Caco-2 (cell line): ENCODE measurements at regions not wholly inside any gene's neighbourhood (a gene's known extent, or its start where the extent isn't known, plus 50 kb on each side); places are given as distances from the start of the nearest gene placed in this dataset.

Experiments used
- BruUV-seq: library from RNA; stranded (reverse); fragments of 400-500 nt; replicated peaks from 2 replicates; lab custom pipeline; 2021; lab: Mats Ljungman, UMichigan
- CTCF ChIA-PET: fragments of 300-600 bp; sonication (Branson Sonifier 250); formaldehyde crosslinking; loops from one replicate; lab custom pipeline; 2022; ENCODE audit warnings: antibody characterized with exemption; lab: Charles Lee
- POLR2A ChIA-PET: fragments of 300-600 bp; sonication (Branson Sonifier 250); formaldehyde crosslinking; loops from one replicate; lab custom pipeline; 2022; ENCODE audit warnings: antibody characterized with exemption; lab: Charles Lee
- DNase-seq, 2 experiments: peaks; one replicate each; pipeline versions ENCODE4 v3.0.0 to v3.0.0-alpha.2; 2020 to 2022
- H3K27me3 ChIP-seq: replicated peaks from 2 replicates; pipeline ENCODE4 v1.6.0; 2011; ENCODE audit warnings: low read length; ENCODE audit not compliant: control insufficient read depth, insufficient read depth
- H3K36me3 ChIP-seq: 2 replicates; pipeline ENCODE4 v1.5.1; 2011; ENCODE audit warnings: low read length; ENCODE audit not compliant: control insufficient read depth, insufficient read depth
- H3K4me1 ChIP-seq: fragments of 250-450 bp; sonication (Bioruptor Pico); 2 replicates; pipeline ENCODE4 v1.5.1; 2020; ENCODE audit warnings: mild to moderate bottlenecking
- H3K4me3 ChIP-seq: 2 replicates; pipeline ENCODE4 v1.5.1; 2011; ENCODE audit warnings: low read depth, mild to moderate bottlenecking, control low read depth, low read length
- H3K9me3 ChIP-seq: fragments of 250-450 bp; sonication (Bioruptor Pico); 2 replicates; pipeline ENCODE4 v1.5.1; 2020; ENCODE audit warnings: mild to moderate bottlenecking, moderate library complexity
- H3K27ac Mint-ChIP-seq: one replicate; pipeline ENCODE4 v1.8.0; 2022; ENCODE audit warnings: mixed read lengths; ENCODE audit not compliant: unreplicated experiment
- H3K27me3 Mint-ChIP-seq: one replicate; pipeline ENCODE4 v1.8.0; 2022; ENCODE audit warnings: mixed read lengths; ENCODE audit not compliant: insufficient read depth, unreplicated experiment
- H3K36me3 Mint-ChIP-seq: one replicate; pipeline ENCODE4 v1.8.0; 2022; ENCODE audit warnings: mild to moderate bottlenecking, mixed read lengths; ENCODE audit not compliant: insufficient read depth, unreplicated experiment
- H3K4me1 Mint-ChIP-seq: one replicate; pipeline ENCODE4 v1.8.0; 2022; ENCODE audit warnings: low read depth, mixed read lengths; ENCODE audit not compliant: unreplicated experiment
- H3K4me3 Mint-ChIP-seq: one replicate; pipeline ENCODE4 v1.8.0; 2022; ENCODE audit warnings: mild to moderate bottlenecking, moderate library complexity, mixed read lengths; ENCODE audit not compliant: unreplicated experiment
- H3K9me3 Mint-ChIP-seq: one replicate; pipeline ENCODE4 v1.8.0; 2022; ENCODE audit warnings: mixed read lengths; ENCODE audit not compliant: unreplicated experiment
- intact Hi-C: fragments of 100-400 bp; cut with micrococcal nuclease; formaldehyde crosslinking; loops from one replicate; pipeline ENCODE4 v1.10.0; 2022; ENCODE audit not compliant: unreplicated experiment
- TF ChIP-seq, protein P1 (sequence below), 2 experiments: fragments of 200-600 bp in 1 of 2; IDR thresholded peaks; 1 replicate in 1 of 2; 2 replicates in 1 of 2; pipeline versions ENCODE4 v1.5.1 to v1.8.0; 2011 to 2022; ENCODE audit warnings: antibody characterized with exemption in 1 of 2, control low read depth in 1 of 2, inconsistent platforms in 1 of 2, low read depth in 1 of 2, low read length in 1 of 2, mild to moderate bottlenecking in 1 of 2, moderate library complexity in 1 of 2; ENCODE audit not compliant: insufficient read depth in 1 of 2, severe bottlenecking in 1 of 2, unreplicated experiment in 1 of 2

DNA sequence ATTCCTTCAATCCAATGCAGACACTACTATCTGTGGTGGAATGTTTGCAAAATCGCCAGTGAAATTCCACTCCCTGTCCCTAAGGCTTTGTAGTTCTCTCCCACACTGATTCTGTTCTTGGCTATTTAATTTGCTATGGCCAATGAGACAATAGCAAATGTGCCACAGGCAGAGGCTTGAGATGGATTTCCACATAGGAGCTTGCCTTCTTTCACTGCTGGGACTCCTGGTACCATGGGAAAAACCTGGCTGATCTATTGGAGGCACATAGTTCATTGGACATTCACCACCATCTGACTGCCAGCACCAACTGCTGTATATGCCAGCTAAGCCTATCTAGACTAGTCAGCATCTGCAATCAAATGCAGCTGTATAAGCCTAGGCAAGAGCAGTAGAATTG lies 103.8 kb downstream of the NR1D2 start:
- Mint-ChIP-seq H3K9me3 (no peaks in the 10 kb centered on the region), H3K27me3 (no peaks in the 10 kb centered on the region), H3K4me1 (peaks cover 7% of the 10 kb centered on the region), H3K36me3 (no peaks in the 10 kb centered on the region), H3K4me3 (no peak overlapping the region), H3K27ac (no peak overlapping the region)
- BruUV-seq, result no TSS peak
- H3K4me1 ChIP-seq, result no peaks in the 10 kb centered on the region
- ChIA-PET CTCF (no interaction called here), POLR2A (no interaction called here)
- TF ChIP-seq, protein P1, sequence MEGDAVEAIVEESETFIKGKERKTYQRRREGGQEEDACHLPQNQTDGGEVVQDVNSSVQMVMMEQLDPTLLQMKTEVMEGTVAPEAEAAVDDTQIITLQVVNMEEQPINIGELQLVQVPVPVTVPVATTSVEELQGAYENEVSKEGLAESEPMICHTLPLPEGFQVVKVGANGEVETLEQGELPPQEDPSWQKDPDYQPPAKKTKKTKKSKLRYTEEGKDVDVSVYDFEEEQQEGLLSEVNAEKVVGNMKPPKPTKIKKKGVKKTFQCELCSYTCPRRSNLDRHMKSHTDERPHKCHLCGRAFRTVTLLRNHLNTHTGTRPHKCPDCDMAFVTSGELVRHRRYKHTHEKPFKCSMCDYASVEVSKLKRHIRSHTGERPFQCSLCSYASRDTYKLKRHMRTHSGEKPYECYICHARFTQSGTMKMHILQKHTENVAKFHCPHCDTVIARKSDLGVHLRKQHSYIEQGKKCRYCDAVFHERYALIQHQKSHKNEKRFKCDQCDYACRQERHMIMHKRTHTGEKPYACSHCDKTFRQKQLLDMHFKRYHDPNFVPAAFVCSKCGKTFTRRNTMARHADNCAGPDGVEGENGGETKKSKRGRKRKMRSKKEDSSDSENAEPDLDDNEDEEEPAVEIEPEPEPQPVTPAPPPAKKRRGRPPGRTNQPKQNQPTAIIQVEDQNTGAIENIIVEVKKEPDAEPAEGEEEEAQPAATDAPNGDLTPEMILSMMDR (IDR thresholded peaks at IDR 0.05; ENCODE audit: insufficient read depth in 1 of 2, low read depth in 1 of 2, low read length in 1 of 2, severe bottlenecking in 1 of 2, unreplicated experiment in 1 of 2), result no peak
- H3K9me3 ChIP-seq, result no peaks in the 10 kb centered on the region; the same call in 1 of the 2 replicates
- intact Hi-C loops, result no loop called here
- H3K27me3 ChIP-seq, result no peaks in the 10 kb centered on the region
- no peaks in the 10 kb centered on the region for H3K36me3 ChIP-seq
- DNase-seq, result no peak
- no peak overlapping the region for H3K4me3 ChIP-seq

DNA sequence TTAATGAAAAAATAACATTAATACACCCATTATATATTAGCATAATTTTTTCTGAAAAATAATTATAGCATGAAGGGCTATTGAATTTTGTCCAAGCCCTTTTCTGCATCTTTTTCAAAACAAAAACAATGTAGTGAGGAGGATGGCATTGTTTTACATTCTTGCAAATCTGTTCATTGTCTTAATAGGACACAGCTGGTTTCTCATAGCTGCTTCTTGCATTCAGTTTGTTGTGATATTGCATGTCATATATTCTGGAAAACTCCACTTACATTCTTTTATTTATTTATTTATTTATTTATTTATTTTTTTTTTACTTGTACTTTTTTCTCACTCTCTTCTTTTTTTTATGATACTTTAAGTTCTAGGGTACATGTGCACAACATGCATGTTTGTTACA lies 107.4 kb downstream of the NR1D2 start:
- intact Hi-C loops, result no loop called here
- TF ChIP-seq, protein P1 (IDR thresholded peaks at IDR 0.05; ENCODE audit: insufficient read depth in 1 of 2, low read depth in 1 of 2, low read length in 1 of 2, severe bottlenecking in 1 of 2, unreplicated experiment in 1 of 2), result no peak
- no peak overlapping the region for H3K4me3 Mint-ChIP-seq
- Histone ChIP-seq H3K9me3 (no peaks in the 10 kb centered on the region), H3K27me3 (no peaks in the 10 kb centered on the region), H3K4me3 (no peak overlapping the region), H3K4me1 (no peaks in the 10 kb centered on the region), H3K36me3 (no peaks in the 10 kb centered on the region)
- H3K9me3 Mint-ChIP-seq, result no peaks in the 10 kb centered on the region
- CTCF ChIA-PET, result no interaction called here
- H3K4me1 Mint-ChIP-seq, result peaks cover 7% of the 10 kb centered on the region
- H3K27me3 Mint-ChIP-seq, result peaks cover 4% of the 10 kb centered on the region
- BruUV-seq, result no TSS peak
- no peak overlapping the region for H3K27ac Mint-ChIP-seq
- DNase-seq, result no peak
- POLR2A ChIA-PET, result no interaction called here
- H3K36me3 Mint-ChIP-seq, result no peaks in the 10 kb centered on the region

DNA sequence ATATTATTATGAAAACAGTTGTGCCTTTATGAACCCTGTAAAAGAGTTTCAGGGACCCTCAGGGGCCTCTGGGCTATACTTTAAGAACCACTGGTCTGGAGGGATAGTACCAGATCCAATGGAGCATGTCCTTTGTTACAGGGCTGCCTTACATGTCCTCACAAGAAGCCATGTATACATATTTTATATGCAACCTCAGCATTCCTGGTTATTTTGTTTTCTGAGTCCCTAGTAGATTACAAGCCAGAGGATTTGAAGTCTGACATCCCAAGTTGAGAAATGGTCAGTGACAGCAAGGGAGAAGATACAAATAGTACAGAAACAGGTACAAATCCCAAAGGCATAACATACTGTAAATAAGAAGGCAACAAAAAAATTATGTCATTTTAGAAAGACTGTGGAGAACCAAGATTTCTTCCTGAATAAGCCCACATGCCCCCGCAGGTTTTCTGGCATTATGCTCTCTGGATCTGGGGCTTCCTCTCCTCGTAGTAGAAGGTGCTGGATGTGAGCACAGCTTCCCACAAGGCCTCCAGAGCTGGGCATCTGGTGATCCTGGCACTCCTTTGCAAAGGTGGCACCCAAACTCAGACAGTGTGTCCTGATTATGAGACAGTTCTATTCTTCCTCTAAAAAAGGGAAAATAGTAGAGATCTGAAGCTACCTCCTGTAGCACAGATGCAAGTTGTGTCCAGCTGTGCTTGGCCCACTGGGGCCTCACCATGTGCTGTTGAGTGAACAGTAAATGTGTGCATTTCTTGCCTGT lies 114.0 kb downstream of the NR1D2 start:
- TF ChIP-seq, protein P1 (IDR thresholded peaks at IDR 0.05; ENCODE audit: insufficient read depth in 1 of 2, low read depth in 1 of 2, low read length in 1 of 2, severe bottlenecking in 1 of 2, unreplicated experiment in 1 of 2), result no peak
- Mint-ChIP-seq H3K4me3 (no peak overlapping the region), H3K4me1 (no peaks in the 10 kb centered on the region), H3K27ac (no peak overlapping the region), H3K27me3 (peaks cover 4% of the 10 kb centered on the region), H3K9me3 (no peaks in the 10 kb centered on the region), H3K36me3 (no peaks in the 10 kb centered on the region)
- ChIA-PET CTCF (interaction anchor here (0.5 kb wide), 1 partner anchor 28 kb away, joined by 3 read pairs; no protein-coding TSS in a partner anchor), POLR2A (no interaction called here)
- no peak overlapping the region for H3K4me3 ChIP-seq
- no TSS peak for BruUV-seq
- intact Hi-C loops, result no loop called here
- no peaks in the 10 kb centered on the region for H3K4me1 ChIP-seq
- H3K27me3 ChIP-seq, result no peaks in the 10 kb centered on the region
- no peaks in the 10 kb centered on the region for H3K36me3 ChIP-seq
- no peak for DNase-seq
- H3K9me3 ChIP-seq, result no peaks in the 10 kb centered on the region
